Mammary epithelial cell (primary cell): ENCODE measurements at regions not wholly inside any gene's neighbourhood (a gene's known extent, or its start where the extent isn't known, plus 50 kb on each side); places are given as distances from the start of the nearest gene placed in this dataset.

Experiments used
- CTCF ChIP-seq, 2 donors: IDR thresholded peaks in 1 of 2; conservative IDR thresholded peaks in 1 of 2; 2 replicates each; pipeline ENCODE4 v1.5.1; 2011 to 2012; ENCODE audit warnings: inconsistent platforms in 2 of 2, low read length in 2 of 2, mild to moderate bottlenecking in 2 of 2, control low read depth in 1 of 2, low read depth in 1 of 2; ENCODE audit not compliant: insufficient read depth in 1 of 2; ENCODE audit errors: extremely low read depth in 1 of 2
- EZH2 ChIP-seq: IDR thresholded peaks from 2 replicates; pipeline ENCODE4 v1.6.1; 2012; ENCODE audit warnings: low read length, inconsistent platforms, borderline replicate concordance

GRCh38 chr14:71362282-71362681 lies 455.0 kb downstream of the PCNX1 start:
- TF ChIP-seq CTCF (conservative IDR thresholded peaks at IDR 0.05 in 1 of 2, IDR thresholded peaks at IDR 0.05 in 1 of 2; ENCODE audit: extremely low read depth in 1 of 2, insufficient read depth in 1 of 2, low read depth in 1 of 2, low read length in 2 of 2) (no peak), EZH2 (no peak)
